Right cardiac atrium (tissue), 5 donors: ENCODE measurements at regions not wholly inside any gene's neighbourhood (a gene's known extent, or its start where the extent isn't known, plus 50 kb on each side); places are given as distances from the start of the nearest gene placed in this dataset.

Experiments
- ATAC-seq, 2 donors: fragments of 200-7000 bp; cut with Tn5 transposase; one replicate each; pipeline versions ENCODE4 v1.8.0 to v1.9.1; 2020; ENCODE audit warnings: moderate library complexity in 2 of 2, mild to moderate bottlenecking in 1 of 2
- DNase-seq, 3 donors: peaks; one replicate each; pipeline ENCODE4 v3.0.0-alpha.2; 2020
- H3K27ac ChIP-seq: one replicate; pipeline ENCODE4 v1.5.1; 2013; ENCODE audit warnings: mild to moderate bottlenecking, low read length, control low read depth, moderate library complexity
- H3K27me3 ChIP-seq: one replicate; pipeline ENCODE4 v1.6.1; 2013; ENCODE audit not compliant: control insufficient read depth, insufficient read depth
- H3K4me1 ChIP-seq: one replicate; pipeline ENCODE4 v1.6.1; 2013; ENCODE audit warnings: low read length; ENCODE audit not compliant: control insufficient read depth, insufficient read depth
- H3K4me3 ChIP-seq: one replicate; pipeline ENCODE4 v1.5.1; 2013; ENCODE audit warnings: low read length, control low read depth
- H3K9me3 ChIP-seq: one replicate; pipeline ENCODE4 v1.6.1; 2013; ENCODE audit warnings: low read length; ENCODE audit not compliant: control insufficient read depth
- WGBS: extraction: QIAGEN DNeasy Blood & Tissue Kit; methylation state at CpG from one replicate; pipeline ENCODE4 v1.1.7; 2013; 5-methylcytosine and 5-hydroxymethylcytosine counted together
- intact Hi-C, 4 donors: fragments of 100-400 bp; cut with DNase I; formaldehyde crosslinking; loops; one replicate each; pipeline versions ENCODE4 v1.11.0 to v1.14.0; 2022 to 2023
- donor health status: healthy with polysubstance abuse.
- donor health status: DM: no; HTN: yes; CAD: no.
- donor health status: DM: no; HTN: no; CAD: no.
- donor health status: DM: no; HTN: yes; CAD: no; lungs with severe emphysema.
- donor health status: DM: yes; HTN: yes; CAD: no.

DNA sequence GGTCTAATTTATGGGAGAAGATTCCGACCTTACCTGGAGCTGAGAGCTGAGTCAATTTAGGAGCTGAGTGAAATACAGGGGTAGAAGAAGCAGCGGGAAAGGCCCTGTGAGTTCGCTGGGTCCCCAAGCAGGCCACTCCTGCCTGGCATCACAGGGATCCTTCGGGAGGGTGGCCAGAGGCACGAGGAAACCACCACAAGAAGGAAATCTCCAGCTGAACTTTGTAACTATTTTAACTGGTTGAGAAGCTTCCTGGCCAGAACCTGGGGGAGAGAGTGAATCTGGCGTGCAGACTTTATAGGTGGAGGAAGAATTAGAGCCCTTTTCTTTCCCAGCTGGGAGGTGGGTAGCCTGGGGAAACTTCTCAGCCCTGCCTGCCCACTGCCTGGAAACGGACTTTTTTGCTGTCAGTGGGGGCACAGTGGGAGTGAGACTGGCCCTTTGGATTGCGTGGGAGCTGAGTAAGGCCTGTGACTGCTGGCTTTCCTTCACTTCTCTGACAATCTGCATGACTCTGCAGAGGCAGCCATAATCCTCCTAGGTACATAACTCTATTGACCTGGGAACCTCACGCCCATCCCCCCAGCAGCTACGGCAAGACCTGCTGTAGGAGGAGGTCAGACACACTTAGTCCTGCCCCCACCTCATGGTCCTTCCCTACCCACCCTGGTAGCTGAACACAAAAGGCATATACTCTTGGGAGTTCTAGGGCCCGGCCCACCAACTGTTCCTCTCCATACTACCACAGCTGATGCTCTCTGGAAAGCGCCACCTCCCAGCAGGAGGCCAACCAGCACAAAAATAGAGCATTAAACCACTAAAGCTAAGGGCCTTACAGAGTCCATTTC lies 340.7 kb downstream of the CNTN3 start:
- Histone ChIP-seq H3K9me3 (no peaks in the 10 kb centered on the region), H3K4me3 (no peak overlapping the region), H3K27ac (no peak overlapping the region), H3K4me1 (no peaks in the 10 kb centered on the region), H3K27me3 (no peaks in the 10 kb centered on the region)
- no peak for ATAC-seq
- intact Hi-C loops: no loop called here
- DNase-seq: no peak
- 80% methylated on average over 12 of the region's 12 CpGs for WGBS

- Histone ChIP-seq H3K27me3 (no peaks in the 10 kb centered on the region), H3K9me3 (no peaks in the 10 kb centered on the region), H3K4me3 (no peak overlapping the region), H3K27ac (no peak overlapping the region), H3K4me1 (no peaks in the 10 kb centered on the region)
- ATAC-seq: no peak
- intact Hi-C loops: no loop called here
- WGBS: 32% methylated on average over 4 of the region's 4 CpGs
- no peak for DNase-seq
Observed at GRCh38 chr3:74273091-74273490, 341.4 kb downstream of the CNTN3 start.

DNA sequence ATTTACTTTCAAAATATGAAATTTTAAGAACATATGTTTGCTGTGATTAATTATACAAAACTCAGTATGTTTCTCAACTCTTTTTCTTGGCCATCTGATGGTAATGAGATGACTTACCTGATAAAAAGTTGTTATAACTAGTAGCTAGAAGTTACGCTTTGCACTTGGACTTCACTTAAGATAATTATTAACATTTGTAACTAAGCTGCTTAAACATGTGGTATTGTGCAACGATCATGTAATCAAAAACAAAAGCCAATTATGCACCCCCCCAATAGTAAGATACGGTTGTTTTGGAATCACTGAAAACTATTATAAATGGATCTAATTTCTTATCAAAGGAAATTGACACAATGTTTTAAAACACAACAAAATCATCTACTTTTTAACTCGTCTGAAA lies 342.9 kb downstream of the CNTN3 start:
- intact Hi-C loops: no loop called here
- no peak for DNase-seq
- no peak for ATAC-seq
- Histone ChIP-seq H3K4me1 (no peaks in the 10 kb centered on the region), H3K27ac (no peak overlapping the region), H3K9me3 (no peaks in the 10 kb centered on the region), H3K4me3 (no peak overlapping the region), H3K27me3 (no peaks in the 10 kb centered on the region)
- 76% methylated on average over 4 of the region's 4 CpGs for WGBS

- H3K27me3 ChIP-seq: no peaks in the 10 kb centered on the region
- ATAC-seq (no peak), DNase-seq (no peak)
- H3K9me3 ChIP-seq: no peaks in the 10 kb centered on the region
- no peak overlapping the region for H3K27ac ChIP-seq
- no peaks in the 10 kb centered on the region for H3K4me1 ChIP-seq
- intact Hi-C loops: no loop called here
- no peak overlapping the region for H3K4me3 ChIP-seq
Observed at GRCh38 chr3:74269689-74270088, 344.8 kb downstream of the CNTN3 start.

GRCh38 chr3:74268753-74269152 lies 345.7 kb downstream of the CNTN3 start:
- 60% methylated on average over 2 of the region's 2 CpGs for WGBS
- intact Hi-C loops: no loop called here

DNA sequence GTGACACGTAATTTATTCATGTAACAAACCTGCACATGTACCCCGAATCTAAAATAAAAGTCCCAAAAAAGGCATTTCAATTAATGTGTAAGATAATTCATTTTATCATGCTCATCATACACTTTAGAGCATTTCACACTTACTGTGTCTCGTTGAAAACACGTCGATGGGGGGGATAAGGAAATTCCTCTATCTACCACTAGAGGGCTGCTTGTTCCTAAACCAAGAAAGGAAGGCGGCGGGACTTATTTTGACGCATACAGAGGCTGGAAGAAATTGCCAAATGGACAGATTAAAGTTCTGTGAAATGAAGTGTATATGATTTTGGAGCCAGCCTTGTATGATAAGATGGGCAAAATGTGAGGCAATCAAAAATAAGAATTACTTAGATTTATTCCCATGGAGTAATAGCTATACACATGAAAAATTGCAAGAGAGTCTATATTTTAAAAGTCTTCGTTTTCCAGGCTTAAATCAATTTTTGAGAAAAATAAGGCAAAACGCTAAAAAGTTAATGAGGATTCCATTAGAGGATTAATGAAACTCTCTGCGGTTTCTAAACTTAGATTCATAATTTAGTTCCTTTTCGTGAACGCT lies 346.8 kb downstream of the CNTN3 start:
- 32% methylated on average over 13 of the region's 13 CpGs for WGBS
- Histone ChIP-seq H3K9me3 (no peaks in the 10 kb centered on the region), H3K4me1 (no peaks in the 10 kb centered on the region), H3K27me3 (no peaks in the 10 kb centered on the region), H3K27ac (no peak overlapping the region), H3K4me3 (no peak overlapping the region)
- peak in 1 of 3 donors; percentile 25 for DNase-seq
- ATAC-seq: no peak
- intact Hi-C loops: no loop called here

More at GRCh38 chr3:74268753-74269152, 345.7 kb downstream of the CNTN3 start:
- Histone ChIP-seq H3K27ac (no peak overlapping the region), H3K4me1 (no peaks in the 10 kb centered on the region), H3K4me3 (no peak overlapping the region), H3K9me3 (no peaks in the 10 kb centered on the region), H3K27me3 (no peaks in the 10 kb centered on the region)
- DNase-seq (no peak), ATAC-seq (no peak)

DNA sequence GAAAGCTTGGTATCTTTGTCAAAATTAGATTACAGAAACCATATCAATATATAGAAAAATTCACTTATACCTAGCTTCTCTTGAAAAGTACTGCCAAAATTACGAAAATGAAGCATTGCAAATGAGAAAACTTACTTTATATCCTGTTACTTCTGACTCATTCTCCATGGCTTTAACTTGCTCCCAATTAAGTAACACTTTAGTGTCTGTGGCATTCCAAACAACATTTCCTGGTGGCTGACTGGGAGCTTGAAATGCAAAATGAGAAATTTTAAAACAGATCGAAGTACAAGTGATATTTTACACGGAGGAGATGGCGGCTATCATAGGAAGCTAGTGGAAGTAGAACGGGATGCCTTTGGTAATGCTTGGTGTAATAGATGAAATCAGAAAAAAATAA lies 347.3 kb downstream of the CNTN3 start:
- intact Hi-C loops: no loop called here
- H3K4me1 ChIP-seq: no peaks in the 10 kb centered on the region
- no peaks in the 10 kb centered on the region for H3K9me3 ChIP-seq
- 52% methylated on average over 5 of the region's 5 CpGs for WGBS
- no peaks in the 10 kb centered on the region for H3K27me3 ChIP-seq
- ATAC-seq (no peak), DNase-seq (no peak)
- no peak overlapping the region for H3K4me3 ChIP-seq
- no peak overlapping the region for H3K27ac ChIP-seq

GRCh38 chr3:74265069-74265468 lies 349.4 kb downstream of the CNTN3 start:
- 50% methylated on average over 1 of the region's 1 CpG for WGBS
- Histone ChIP-seq H3K4me1 (no peaks in the 10 kb centered on the region), H3K27ac (no peak overlapping the region), H3K9me3 (no peaks in the 10 kb centered on the region), H3K4me3 (no peak overlapping the region), H3K27me3 (no peaks in the 10 kb centered on the region)
- intact Hi-C loops: no loop called here
- DNase-seq (no peak), ATAC-seq (no peak)

DNA sequence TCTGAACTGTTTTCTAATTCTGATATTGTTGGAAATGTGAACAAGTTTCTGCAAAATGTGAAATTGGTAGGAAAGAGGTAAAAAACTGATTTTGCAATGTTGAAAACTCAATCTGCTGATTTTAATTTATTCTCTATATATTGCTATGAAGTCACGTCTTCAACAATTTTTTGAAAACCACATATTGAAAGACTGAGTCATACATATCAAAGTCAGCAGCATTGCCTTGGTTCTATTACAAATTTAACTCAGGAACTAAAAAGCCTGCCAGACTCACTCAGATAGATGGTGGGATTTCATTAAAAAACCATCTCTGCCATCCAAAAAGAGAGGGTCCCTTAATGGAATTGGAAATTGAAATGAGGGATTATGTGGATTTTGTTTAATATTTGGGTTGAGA lies 351.4 kb downstream of the CNTN3 start:
- intact Hi-C loops: no loop called here
- Histone ChIP-seq H3K4me1 (no peaks in the 10 kb centered on the region), H3K4me3 (no peak overlapping the region), H3K27ac (no peak overlapping the region), H3K27me3 (no peaks in the 10 kb centered on the region), H3K9me3 (no peaks in the 10 kb centered on the region)
- WGBS: 66% methylated on average over 1 of the region's 1 CpG
- no peak for ATAC-seq
- DNase-seq: no peak

GRCh38 chr3:74233091-74233490 lies 381.4 kb downstream of the CNTN3 start:
- ATAC-seq: no peak
- intact Hi-C loops: no loop called here
- WGBS: 63% methylated on average over 3 of the region's 3 CpGs
- Histone ChIP-seq H3K27me3 (no peaks in the 10 kb centered on the region), H3K4me1 (no peaks in the 10 kb centered on the region), H3K4me3 (no peak overlapping the region), H3K9me3 (no peaks in the 10 kb centered on the region), H3K27ac (no peak overlapping the region)
- DNase-seq: no peak

DNA sequence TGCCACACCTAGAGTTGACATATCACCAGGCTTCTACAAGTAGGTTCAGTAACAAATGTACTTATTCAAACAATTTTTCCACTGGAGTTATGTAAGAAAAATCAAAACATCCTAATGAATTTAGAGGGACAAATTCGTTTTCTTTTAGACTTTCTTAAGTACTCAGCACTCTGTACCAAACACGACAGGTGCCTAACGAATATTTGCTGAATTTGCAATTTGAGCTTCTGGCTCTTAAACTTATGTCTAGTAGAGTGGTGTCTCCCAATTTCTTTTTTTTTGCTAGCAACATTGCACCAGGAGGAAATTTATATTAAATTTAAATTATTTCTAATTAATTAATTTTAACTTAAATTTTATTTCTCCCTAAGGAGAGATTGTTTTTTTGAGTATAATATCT lies 397.0 kb downstream of the CNTN3 start:
- WGBS: 64% methylated on average over 3 of the region's 3 CpGs
- Histone ChIP-seq H3K4me3 (no peak overlapping the region), H3K27me3 (no peaks in the 10 kb centered on the region), H3K27ac (no peak overlapping the region), H3K4me1 (no peaks in the 10 kb centered on the region), H3K9me3 (no peaks in the 10 kb centered on the region)
- intact Hi-C loops: no loop called here
- ATAC-seq (no peak), DNase-seq (no peak)
